Stimulated activated naive CD8-positive, alpha-beta T cell treated with anti-CD3 and anti-CD28 coated beads, Interleukin-15, amount 100 ng/mL, for 72 hours (primary cell): ENCODE measurements at regions not wholly inside any gene's neighbourhood (a gene's known extent, or its start where the extent isn't known, plus 50 kb on each side); places are given as distances from the start of the nearest gene placed in this dataset.
A peak's percentile ranks its signal among the peaks of the same experiment; 100 is the strongest.

ENCODE experiments used
- ATAC-seq: fragments of 150-1000 bp; cut with Tn5 transposase; 2 replicates; pipeline ENCODE4 v1.10.0; 2021; ENCODE audit warnings: mild to moderate bottlenecking, moderate library complexity
- DNase-seq, 2 donors: peaks; one replicate each; pipeline ENCODE4 v3.0.0; 2021 to 2022
- H3K27ac Mint-ChIP-seq, 2 donors: one replicate each; pipeline ENCODE4 v1.8.0; 2022; ENCODE audit warnings: mild to moderate bottlenecking in 2 of 2, mixed read lengths in 2 of 2, moderate library complexity in 2 of 2
- H3K27me3 Mint-ChIP-seq: one replicate; pipeline ENCODE4 v1.8.0; 2022; ENCODE audit warnings: mixed read lengths
- H3K4me1 Mint-ChIP-seq: one replicate; pipeline ENCODE4 v1.8.0; 2022; ENCODE audit warnings: mild to moderate bottlenecking, mixed read lengths
- H3K4me3 Mint-ChIP-seq, 2 donors: one replicate each; pipeline ENCODE4 v1.8.0; 2022; ENCODE audit warnings: mild to moderate bottlenecking in 2 of 2, mixed read lengths in 2 of 2, moderate library complexity in 1 of 2
- H3K9me3 Mint-ChIP-seq, 2 donors: one replicate each; pipeline ENCODE4 v1.8.0; 2022; ENCODE audit warnings: mixed read lengths in 2 of 2

GRCh38 chrX:14095702-14096101, 66.0 kb upstream of the GEMIN8 start:
- H3K27ac Mint-ChIP-seq, result peak overlapping the region in 1 of 2 donors; percentile 25
- H3K27me3 Mint-ChIP-seq, result no peaks in the 10 kb centered on the region
- no peaks in the 10 kb centered on the region for H3K9me3 Mint-ChIP-seq
- no peak overlapping the region for H3K4me3 Mint-ChIP-seq
- DNase-seq (peak; percentile 12 to 48), ATAC-seq (peak; percentile 76)
- no peaks in the 10 kb centered on the region for H3K4me1 Mint-ChIP-seq

- H3K4me1 Mint-ChIP-seq, result no peaks in the 10 kb centered on the region
- no peak overlapping the region for H3K27ac Mint-ChIP-seq
- no peak overlapping the region for H3K4me3 Mint-ChIP-seq
- H3K9me3 Mint-ChIP-seq, result no peaks in the 10 kb centered on the region
- no peaks in the 10 kb centered on the region for H3K27me3 Mint-ChIP-seq
- DNase-seq (no peak), ATAC-seq (no peak)
These were observed 64.5 kb upstream of the GEMIN8 start for GRCh38 chrX:14094191-14094590.

- Mint-ChIP-seq H3K27ac (no peak overlapping the region), H3K4me1 (no peaks in the 10 kb centered on the region), H3K27me3 (no peaks in the 10 kb centered on the region), H3K4me3 (no peak overlapping the region), H3K9me3 (no peaks in the 10 kb centered on the region)
- DNase-seq, result no peak
- no peak for ATAC-seq
These were observed 54.8 kb upstream of the GEMIN8 start for GRCh38 chrX:14084466-14084865.

- H3K27me3 Mint-ChIP-seq, result no peaks in the 10 kb centered on the region
- H3K27ac Mint-ChIP-seq, result no peak overlapping the region
- H3K4me1 Mint-ChIP-seq, result no peaks in the 10 kb centered on the region
- H3K4me3 Mint-ChIP-seq, result no peak overlapping the region
- DNase-seq (no peak), ATAC-seq (no peak)
- no peaks in the 10 kb centered on the region for H3K9me3 Mint-ChIP-seq
These were observed 54.1 kb upstream of the GEMIN8 start for GRCh38 chrX:14083783-14084182.

- H3K4me3 Mint-ChIP-seq, result no peak overlapping the region
- no peak overlapping the region for H3K27ac Mint-ChIP-seq
- no peaks in the 10 kb centered on the region for H3K27me3 Mint-ChIP-seq
- H3K4me1 Mint-ChIP-seq, result no peaks in the 10 kb centered on the region
- DNase-seq (no peak), ATAC-seq (no peak)
- H3K9me3 Mint-ChIP-seq, result no peaks in the 10 kb centered on the region
These were observed 50.3 kb upstream of the GEMIN8 start for GRCh38 chrX:14079891-14080430.
